Uterus (tissue), 3 donors: ENCODE measurements at regions not wholly inside any gene's neighbourhood (a gene's known extent, or its start where the extent isn't known, plus 50 kb on each side); places are given as distances from the start of the nearest gene placed in this dataset.

Experiments used
- DNase-seq, 2 donors: peaks; one replicate each; pipeline ENCODE4 v3.0.0-alpha.2; 2019 to 2020
- H3K27ac ChIP-seq, 2 donors: fragments of 200-600 bp; sonication (generic); 1 replicate in 1 of 2; 2 replicates in 1 of 2; pipeline ENCODE4 v1.5.1; 2016 to 2018
- H3K27me3 ChIP-seq, 2 donors: fragments of 200-600 bp; sonication (generic); one replicate each; pipeline ENCODE4 v1.5.1; 2018 to 2019; ENCODE audit warnings: control low read depth in 1 of 2
- H3K36me3 ChIP-seq, 2 donors: fragments of 200-600 bp; sonication (generic); one replicate each; pipeline ENCODE4 v1.5.1; 2019; ENCODE audit warnings: control low read depth in 1 of 2
- H3K4me1 ChIP-seq, 2 donors: fragments of 200-600 bp; sonication (generic); one replicate each; pipeline ENCODE4 v1.5.1; 2018 to 2019; ENCODE audit warnings: control low read depth in 1 of 2
- H3K4me3 ChIP-seq, 2 donors: fragments of 200-600 bp; sonication (generic); 1 replicate in 1 of 2; 2 replicates in 1 of 2; pipeline ENCODE4 v1.5.1; 2018 to 2019; ENCODE audit warnings: mild to moderate bottlenecking in 1 of 2
- H3K9me3 ChIP-seq, 2 donors: fragments of 200-600 bp; sonication (generic); one replicate each; pipeline ENCODE4 v1.5.1; 2019; ENCODE audit warnings: control low read depth in 1 of 2
- POLR2A ChIP-seq, 2 donors: fragments of 450-650 bp; IDR thresholded peaks; one replicate each; pipeline ENCODE4 v1.6.1; 2016; ENCODE audit warnings: antibody characterized with exemption in 2 of 2, mild to moderate bottlenecking in 1 of 2, moderate library complexity in 1 of 2
- intact Hi-C: fragments of 100-400 bp; cut with DNase I; formaldehyde crosslinking; loops from one replicate; pipeline ENCODE4 v1.15.1; 2023; ENCODE audit warnings: low total_unique reads
- TF ChIP-seq, protein P1 (sequence below), 4 experiments: fragments of 200-600 bp in 2 of 4; fragments of 450-650 bp in 2 of 4; sonication (generic) in 2 of 4; IDR thresholded peaks; one replicate each; pipeline ENCODE4 v1.5.1; 2016 to 2019; ENCODE audit warnings: antibody characterized with exemption in 4 of 4, mild to moderate bottlenecking in 2 of 4, moderate library complexity in 1 of 4
- donor health status: DM: yes; HTN: yes; CAD: no.

DNA sequence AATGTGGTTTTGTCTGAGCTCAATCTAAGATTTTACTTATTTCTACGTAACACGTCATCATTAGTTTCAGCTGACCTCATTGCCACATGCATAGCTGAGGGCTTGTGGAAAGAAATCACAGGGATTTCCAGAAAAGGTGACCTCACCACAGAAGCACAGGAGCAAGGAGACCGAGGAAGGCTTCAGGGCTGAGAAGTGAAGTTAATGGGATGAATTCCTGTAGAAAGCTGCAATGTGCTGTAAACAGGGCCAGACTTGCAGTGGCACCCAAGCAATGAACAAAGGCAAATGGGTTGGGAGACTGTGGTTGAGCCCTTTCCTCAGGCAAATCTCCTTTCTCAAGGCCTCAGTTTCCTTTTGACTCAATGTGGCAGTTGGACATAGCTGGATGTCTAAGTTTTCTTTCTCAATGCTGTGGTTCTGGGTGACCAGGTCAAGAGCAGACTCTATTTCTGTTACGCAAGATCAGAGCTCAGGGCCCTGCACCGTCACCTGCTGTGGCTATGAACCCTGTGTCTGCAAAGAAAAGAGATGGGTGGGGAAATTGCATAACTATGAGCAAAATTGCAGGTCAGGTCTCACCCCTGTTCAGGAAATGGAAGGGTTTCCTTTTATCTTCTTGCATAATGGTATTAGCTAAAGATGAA, 252.2 kb upstream of the TBL1XR1 start:
- H3K4me3 ChIP-seq: no peak overlapping the region
- TF ChIP-seq, protein P1, sequence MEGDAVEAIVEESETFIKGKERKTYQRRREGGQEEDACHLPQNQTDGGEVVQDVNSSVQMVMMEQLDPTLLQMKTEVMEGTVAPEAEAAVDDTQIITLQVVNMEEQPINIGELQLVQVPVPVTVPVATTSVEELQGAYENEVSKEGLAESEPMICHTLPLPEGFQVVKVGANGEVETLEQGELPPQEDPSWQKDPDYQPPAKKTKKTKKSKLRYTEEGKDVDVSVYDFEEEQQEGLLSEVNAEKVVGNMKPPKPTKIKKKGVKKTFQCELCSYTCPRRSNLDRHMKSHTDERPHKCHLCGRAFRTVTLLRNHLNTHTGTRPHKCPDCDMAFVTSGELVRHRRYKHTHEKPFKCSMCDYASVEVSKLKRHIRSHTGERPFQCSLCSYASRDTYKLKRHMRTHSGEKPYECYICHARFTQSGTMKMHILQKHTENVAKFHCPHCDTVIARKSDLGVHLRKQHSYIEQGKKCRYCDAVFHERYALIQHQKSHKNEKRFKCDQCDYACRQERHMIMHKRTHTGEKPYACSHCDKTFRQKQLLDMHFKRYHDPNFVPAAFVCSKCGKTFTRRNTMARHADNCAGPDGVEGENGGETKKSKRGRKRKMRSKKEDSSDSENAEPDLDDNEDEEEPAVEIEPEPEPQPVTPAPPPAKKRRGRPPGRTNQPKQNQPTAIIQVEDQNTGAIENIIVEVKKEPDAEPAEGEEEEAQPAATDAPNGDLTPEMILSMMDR (IDR thresholded peaks at IDR 0.05): no peak
- TF ChIP-seq POLR2A (IDR thresholded peaks at IDR 0.05): no peak
- H3K36me3 ChIP-seq: no peaks in the 10 kb centered on the region
- H3K4me1 ChIP-seq: no peaks in the 10 kb centered on the region
- H3K9me3 ChIP-seq: no peaks in the 10 kb centered on the region
- peak in 1 of 2 donors; percentile 46 for DNase-seq
- peak overlapping the region; percentile 44 for H3K27ac ChIP-seq
- intact Hi-C loops: no loop called here
- H3K27me3 ChIP-seq: no peaks in the 10 kb centered on the region

DNA sequence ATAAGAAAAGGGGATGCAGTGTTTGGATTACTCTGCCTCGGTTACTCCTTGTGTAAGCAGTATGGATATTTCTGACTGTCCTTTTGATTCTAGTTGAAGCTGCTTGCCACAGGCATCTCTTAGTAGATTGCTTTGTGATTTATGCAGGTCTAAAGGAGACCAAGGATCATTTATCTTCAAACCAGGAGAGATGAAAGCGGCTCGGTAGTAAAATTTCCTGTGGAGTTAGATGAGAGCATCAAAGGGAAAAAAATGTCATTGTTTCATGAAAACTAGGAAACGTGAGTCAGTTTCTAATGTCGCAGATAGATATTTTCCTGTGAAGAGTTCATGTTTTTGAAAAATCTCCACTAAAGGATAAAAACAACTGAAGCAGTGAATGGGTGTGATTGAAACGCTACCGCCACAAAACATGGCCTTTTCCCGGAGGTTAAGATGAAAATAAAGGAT, 254.0 kb upstream of the TBL1XR1 start:
- H3K36me3 ChIP-seq: no peaks in the 10 kb centered on the region
- no peak for DNase-seq
- no peaks in the 10 kb centered on the region for H3K27me3 ChIP-seq
- intact Hi-C loops: no loop called here
- no peak for TF ChIP-seq POLR2A (IDR thresholded peaks at IDR 0.05)
- TF ChIP-seq, protein P1 (IDR thresholded peaks at IDR 0.05): no peak
- H3K4me3 ChIP-seq: no peak overlapping the region
- H3K27ac ChIP-seq: peak overlapping the region; percentile 79 to 84
- H3K4me1 ChIP-seq: no peaks in the 10 kb centered on the region
- H3K9me3 ChIP-seq: no peaks in the 10 kb centered on the region

DNA sequence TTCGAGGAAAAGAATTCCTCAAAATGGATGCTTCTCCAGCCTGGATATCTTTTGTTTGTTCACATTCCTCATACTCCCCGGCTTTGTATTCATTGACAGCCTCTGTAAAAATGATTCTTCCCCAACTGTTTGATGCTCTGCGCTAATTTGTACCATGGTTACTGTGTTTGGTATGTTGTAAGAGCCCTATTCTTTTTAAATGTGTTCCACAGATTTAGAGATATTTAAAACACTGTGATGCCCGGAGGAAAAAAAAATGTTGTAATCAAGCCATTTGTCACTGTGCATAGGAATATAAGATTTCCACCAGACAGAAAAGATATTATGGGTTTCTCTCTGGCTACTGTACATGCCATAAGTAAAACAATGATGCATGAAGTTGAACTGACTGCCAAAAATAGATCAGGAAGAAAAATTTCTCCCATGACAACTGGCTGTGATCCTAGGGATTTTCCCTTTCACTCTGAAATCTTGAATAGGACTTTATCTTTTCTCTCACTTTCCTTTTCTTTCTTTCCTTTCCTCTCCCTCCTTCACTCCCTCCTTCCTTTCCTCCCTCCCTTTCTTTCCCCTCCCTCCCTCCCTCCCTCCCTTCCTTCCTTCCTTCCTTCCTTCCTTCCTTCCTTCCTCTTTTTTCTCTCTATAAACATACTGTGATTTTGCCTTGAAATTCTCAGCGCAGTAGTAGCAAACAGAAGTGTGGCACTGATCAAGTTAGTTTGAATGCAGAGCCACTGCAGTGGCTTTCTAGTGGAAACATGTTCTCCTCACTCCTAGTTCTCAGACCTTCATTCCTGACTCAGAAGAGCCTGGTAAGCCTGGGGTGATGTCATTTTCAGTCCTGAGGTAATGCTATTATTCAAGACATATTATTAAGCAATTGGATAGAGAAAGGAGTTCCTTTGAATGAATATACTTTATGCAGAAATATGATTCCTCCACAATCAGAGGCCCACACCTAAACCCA, 254.9 kb upstream of the TBL1XR1 start:
- TF ChIP-seq, protein P1 (IDR thresholded peaks at IDR 0.05): no peak
- no peak for TF ChIP-seq POLR2A (IDR thresholded peaks at IDR 0.05)
- H3K36me3 ChIP-seq: no peaks in the 10 kb centered on the region
- no peak overlapping the region for H3K4me3 ChIP-seq
- intact Hi-C loops: no loop called here
- no peaks in the 10 kb centered on the region for H3K9me3 ChIP-seq
- no peaks in the 10 kb centered on the region for H3K27me3 ChIP-seq
- H3K27ac ChIP-seq: peak overlapping the region; percentile 79 to 84
- no peaks in the 10 kb centered on the region for H3K4me1 ChIP-seq
- peak in 1 of 2 donors; percentile 46 for DNase-seq

DNA sequence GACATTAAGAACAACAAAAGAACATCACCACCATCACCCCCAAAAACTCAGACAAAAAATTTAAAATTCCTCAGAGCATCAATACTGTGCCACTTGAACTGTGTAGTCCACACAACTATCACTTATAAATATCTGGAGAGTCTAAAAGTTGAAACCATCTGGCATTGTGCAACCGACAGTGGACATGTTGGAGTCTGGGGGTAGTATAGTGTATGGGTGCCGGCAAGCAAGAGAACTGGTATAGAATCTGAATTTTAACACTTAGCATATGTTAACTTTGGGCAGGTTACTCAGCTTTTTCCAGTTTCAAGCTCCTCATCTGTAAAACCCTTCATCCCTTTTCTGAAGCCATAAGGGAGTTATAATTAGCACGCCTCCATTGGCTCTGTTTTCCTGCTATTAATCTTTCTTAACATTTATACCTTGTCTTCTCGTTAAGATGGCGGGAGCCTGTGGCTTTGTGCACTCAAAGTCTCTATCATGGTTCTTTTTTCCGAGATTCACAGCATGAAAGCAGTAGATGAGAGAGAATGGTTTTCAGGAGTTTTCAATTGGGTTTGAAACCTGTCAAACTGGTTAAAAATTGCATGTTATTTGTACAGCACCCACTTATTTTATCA, 255.7 kb upstream of the TBL1XR1 start:
- Histone ChIP-seq H3K4me1 (no peaks in the 10 kb centered on the region), H3K27me3 (no peaks in the 10 kb centered on the region), H3K4me3 (no peak overlapping the region), H3K27ac (peak overlapping the region; percentile 79 to 84), H3K9me3 (no peaks in the 10 kb centered on the region), H3K36me3 (no peaks in the 10 kb centered on the region)
- intact Hi-C loops: no loop called here
- DNase-seq: no peak
- TF ChIP-seq, protein P1 (IDR thresholded peaks at IDR 0.05): no peak
- no peak for TF ChIP-seq POLR2A (IDR thresholded peaks at IDR 0.05)
